ENCODE measurements at regions not wholly inside any gene's neighbourhood (a gene's known extent, or its start where the extent isn't known, plus 50 kb on each side); places are given as distances from the start of the nearest gene placed in this dataset.

DNA sequence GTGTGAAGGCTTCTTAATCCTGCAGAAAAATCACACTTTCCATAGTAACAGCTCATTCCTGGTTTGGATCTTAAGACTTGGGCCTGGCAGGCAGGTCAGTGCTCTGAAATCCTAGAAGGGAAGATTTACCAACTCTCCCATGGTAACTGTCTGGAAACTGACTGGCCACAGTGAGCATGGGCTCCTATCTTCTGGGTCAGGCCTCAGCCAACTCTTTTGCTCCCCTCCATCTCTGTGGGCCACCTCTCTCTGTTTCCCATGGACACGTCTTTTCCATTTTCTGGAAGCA, 86.7 kb downstream of the ACAA2 start:
- TF ChIP-seq TAF1 (IDR thresholded peaks at IDR 0.05; ENCODE audit: borderline replicate concordance, insufficient read depth, low read length): no peak
- TF ChIP-seq POLR2AphosphoS5 (IDR thresholded peaks at IDR 0.05; ENCODE audit: low read depth, low read length): no peak
- TF ChIP-seq, protein P1, sequence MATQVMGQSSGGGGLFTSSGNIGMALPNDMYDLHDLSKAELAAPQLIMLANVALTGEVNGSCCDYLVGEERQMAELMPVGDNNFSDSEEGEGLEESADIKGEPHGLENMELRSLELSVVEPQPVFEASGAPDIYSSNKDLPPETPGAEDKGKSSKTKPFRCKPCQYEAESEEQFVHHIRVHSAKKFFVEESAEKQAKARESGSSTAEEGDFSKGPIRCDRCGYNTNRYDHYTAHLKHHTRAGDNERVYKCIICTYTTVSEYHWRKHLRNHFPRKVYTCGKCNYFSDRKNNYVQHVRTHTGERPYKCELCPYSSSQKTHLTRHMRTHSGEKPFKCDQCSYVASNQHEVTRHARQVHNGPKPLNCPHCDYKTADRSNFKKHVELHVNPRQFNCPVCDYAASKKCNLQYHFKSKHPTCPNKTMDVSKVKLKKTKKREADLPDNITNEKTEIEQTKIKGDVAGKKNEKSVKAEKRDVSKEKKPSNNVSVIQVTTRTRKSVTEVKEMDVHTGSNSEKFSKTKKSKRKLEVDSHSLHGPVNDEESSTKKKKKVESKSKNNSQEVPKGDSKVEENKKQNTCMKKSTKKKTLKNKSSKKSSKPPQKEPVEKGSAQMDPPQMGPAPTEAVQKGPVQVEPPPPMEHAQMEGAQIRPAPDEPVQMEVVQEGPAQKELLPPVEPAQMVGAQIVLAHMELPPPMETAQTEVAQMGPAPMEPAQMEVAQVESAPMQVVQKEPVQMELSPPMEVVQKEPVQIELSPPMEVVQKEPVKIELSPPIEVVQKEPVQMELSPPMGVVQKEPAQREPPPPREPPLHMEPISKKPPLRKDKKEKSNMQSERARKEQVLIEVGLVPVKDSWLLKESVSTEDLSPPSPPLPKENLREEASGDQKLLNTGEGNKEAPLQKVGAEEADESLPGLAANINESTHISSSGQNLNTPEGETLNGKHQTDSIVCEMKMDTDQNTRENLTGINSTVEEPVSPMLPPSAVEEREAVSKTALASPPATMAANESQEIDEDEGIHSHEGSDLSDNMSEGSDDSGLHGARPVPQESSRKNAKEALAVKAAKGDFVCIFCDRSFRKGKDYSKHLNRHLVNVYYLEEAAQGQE (IDR thresholded peaks at IDR 0.05; ENCODE audit: insufficient read depth in 1 of 2, low read depth in 2 of 2, low read length in 2 of 2): no peak
- no peak for TF ChIP-seq SIN3A (IDR thresholded peaks at IDR 0.05; ENCODE audit: borderline replicate concordance, insufficient read depth, low read length)
- TF ChIP-seq FOXP2 (optimal IDR thresholded peaks at IDR 0.05; ENCODE audit: borderline replicate concordance, extremely low read depth, extremely low read length, insufficient read depth): no peak

All from PFSK-1 (cell line).